ENCODE measurements at regions not wholly inside any gene's neighbourhood (a gene's known extent, or its start where the extent isn't known, plus 50 kb on each side); places are given as distances from the start of the nearest gene placed in this dataset.

DNA sequence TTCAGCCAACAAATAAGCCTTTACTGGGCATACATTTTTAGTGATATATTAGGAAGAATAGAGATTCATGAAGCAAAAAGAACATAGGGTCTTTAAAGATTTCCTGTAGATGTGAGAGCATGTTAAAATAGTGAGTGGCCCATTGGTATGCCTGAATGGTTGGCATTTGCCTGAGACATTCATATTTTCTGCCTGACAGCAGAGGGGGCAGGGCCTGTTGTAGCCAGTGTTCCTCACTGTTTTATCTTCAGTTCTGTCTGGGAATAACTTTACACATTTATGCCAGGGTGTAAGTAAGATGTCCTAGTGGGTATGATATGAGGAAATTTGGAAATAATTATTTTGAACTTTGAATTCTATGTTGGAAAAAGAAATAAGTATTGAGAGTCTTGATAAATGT is 704.7 kb upstream of the ARPP21 start:
- no peak for DNase-seq (ENCODE audit: low read depth, low spot score)
- no TSS peak for BruUV-seq (replicated peaks)
- Histone ChIP-seq H3K9me3 (ENCODE audit: control insufficient read depth, insufficient read depth, low read depth, low read length) (no peaks in the 10 kb centered on the region), H3K4me1 (ENCODE audit: control insufficient read depth, insufficient read depth, low read length) (no peaks in the 10 kb centered on the region), H3K4me3 (ENCODE audit: low read depth in 2 of 2, low read length in 2 of 2) (no peak overlapping the region), H3K27me3 (ENCODE audit: control insufficient read depth, insufficient read depth, low read length) (no peaks in the 10 kb centered on the region), H3K36me3 (ENCODE audit: control insufficient read depth, insufficient read depth, low read length) (no peaks in the 10 kb centered on the region), H3K27ac (ENCODE audit: low read length) (no peak overlapping the region)
- ChIA-PET POLR2A (no interaction called here), CTCF (no interaction called here)
- no peak for ATAC-seq
- in situ Hi-C loops (cut with HindIII; ENCODE audit: low pct_unique_long_range_greater_than_20kb, low sequenced_read_pairs) (no loop called here), intact Hi-C loops (cut with micrococcal nuclease; ENCODE audit: unreplicated experiment) (no loop called here)
- TF ChIP-seq, protein P1, sequence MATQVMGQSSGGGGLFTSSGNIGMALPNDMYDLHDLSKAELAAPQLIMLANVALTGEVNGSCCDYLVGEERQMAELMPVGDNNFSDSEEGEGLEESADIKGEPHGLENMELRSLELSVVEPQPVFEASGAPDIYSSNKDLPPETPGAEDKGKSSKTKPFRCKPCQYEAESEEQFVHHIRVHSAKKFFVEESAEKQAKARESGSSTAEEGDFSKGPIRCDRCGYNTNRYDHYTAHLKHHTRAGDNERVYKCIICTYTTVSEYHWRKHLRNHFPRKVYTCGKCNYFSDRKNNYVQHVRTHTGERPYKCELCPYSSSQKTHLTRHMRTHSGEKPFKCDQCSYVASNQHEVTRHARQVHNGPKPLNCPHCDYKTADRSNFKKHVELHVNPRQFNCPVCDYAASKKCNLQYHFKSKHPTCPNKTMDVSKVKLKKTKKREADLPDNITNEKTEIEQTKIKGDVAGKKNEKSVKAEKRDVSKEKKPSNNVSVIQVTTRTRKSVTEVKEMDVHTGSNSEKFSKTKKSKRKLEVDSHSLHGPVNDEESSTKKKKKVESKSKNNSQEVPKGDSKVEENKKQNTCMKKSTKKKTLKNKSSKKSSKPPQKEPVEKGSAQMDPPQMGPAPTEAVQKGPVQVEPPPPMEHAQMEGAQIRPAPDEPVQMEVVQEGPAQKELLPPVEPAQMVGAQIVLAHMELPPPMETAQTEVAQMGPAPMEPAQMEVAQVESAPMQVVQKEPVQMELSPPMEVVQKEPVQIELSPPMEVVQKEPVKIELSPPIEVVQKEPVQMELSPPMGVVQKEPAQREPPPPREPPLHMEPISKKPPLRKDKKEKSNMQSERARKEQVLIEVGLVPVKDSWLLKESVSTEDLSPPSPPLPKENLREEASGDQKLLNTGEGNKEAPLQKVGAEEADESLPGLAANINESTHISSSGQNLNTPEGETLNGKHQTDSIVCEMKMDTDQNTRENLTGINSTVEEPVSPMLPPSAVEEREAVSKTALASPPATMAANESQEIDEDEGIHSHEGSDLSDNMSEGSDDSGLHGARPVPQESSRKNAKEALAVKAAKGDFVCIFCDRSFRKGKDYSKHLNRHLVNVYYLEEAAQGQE (IDR thresholded peaks at IDR 0.05; ENCODE audit: insufficient read depth in 1 of 2, low read depth in 2 of 2, low read length in 1 of 2) = no peak
- TF ChIP-seq TCF7L2 (IDR thresholded peaks at IDR 0.05; ENCODE audit: low read depth, low read length) = no peak
- no peak for TF ChIP-seq SIN3A (IDR thresholded peaks at IDR 0.05; ENCODE audit: borderline replicate concordance, insufficient read depth, low read depth, low read length)
- TF ChIP-seq POLR2AphosphoS5 (IDR thresholded peaks at IDR 0.05; ENCODE audit: low read depth, low read length) = no peak
- TF ChIP-seq, protein P2, sequence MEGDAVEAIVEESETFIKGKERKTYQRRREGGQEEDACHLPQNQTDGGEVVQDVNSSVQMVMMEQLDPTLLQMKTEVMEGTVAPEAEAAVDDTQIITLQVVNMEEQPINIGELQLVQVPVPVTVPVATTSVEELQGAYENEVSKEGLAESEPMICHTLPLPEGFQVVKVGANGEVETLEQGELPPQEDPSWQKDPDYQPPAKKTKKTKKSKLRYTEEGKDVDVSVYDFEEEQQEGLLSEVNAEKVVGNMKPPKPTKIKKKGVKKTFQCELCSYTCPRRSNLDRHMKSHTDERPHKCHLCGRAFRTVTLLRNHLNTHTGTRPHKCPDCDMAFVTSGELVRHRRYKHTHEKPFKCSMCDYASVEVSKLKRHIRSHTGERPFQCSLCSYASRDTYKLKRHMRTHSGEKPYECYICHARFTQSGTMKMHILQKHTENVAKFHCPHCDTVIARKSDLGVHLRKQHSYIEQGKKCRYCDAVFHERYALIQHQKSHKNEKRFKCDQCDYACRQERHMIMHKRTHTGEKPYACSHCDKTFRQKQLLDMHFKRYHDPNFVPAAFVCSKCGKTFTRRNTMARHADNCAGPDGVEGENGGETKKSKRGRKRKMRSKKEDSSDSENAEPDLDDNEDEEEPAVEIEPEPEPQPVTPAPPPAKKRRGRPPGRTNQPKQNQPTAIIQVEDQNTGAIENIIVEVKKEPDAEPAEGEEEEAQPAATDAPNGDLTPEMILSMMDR (IDR thresholded peaks at IDR 0.05) = no peak

DNA sequence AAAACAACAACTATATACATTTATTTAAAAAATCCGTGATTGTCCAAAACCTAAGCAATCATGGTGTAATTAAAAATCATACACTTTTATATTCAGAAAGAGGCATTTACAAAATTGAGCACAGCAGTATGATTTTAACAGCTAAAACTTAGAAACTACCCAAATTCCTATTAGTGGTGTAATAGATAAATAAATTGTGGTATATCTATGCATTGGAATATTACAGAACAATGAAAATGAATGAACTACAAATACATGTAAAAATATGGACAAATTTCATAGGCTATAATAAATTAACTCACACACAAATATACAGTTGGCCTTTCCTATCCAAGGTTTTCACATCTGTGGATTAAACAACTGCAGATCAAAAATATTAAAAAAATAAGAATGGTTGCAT is 700.5 kb upstream of the ARPP21 start:
- DNase-seq (ENCODE audit: low read depth, low spot score) (no peak), ATAC-seq (no peak)
- no peaks in the 10 kb centered on the region for H3K36me3 ChIP-seq (ENCODE audit: control insufficient read depth, insufficient read depth, low read length)
- no TSS peak for BruUV-seq (replicated peaks)
- H3K9me3 ChIP-seq (ENCODE audit: control insufficient read depth, insufficient read depth, low read depth, low read length) = no peaks in the 10 kb centered on the region
- H3K4me1 ChIP-seq (ENCODE audit: control insufficient read depth, insufficient read depth, low read length) = no peaks in the 10 kb centered on the region
- H3K27me3 ChIP-seq (ENCODE audit: control insufficient read depth, insufficient read depth, low read length) = no peaks in the 10 kb centered on the region
- no peak overlapping the region for H3K27ac ChIP-seq (ENCODE audit: low read length)
- CTCF ChIA-PET = no interaction called here
- POLR2A ChIA-PET = no interaction called here
- TF ChIP-seq, protein P2 (IDR thresholded peaks at IDR 0.05) = no peak
- no peak for TF ChIP-seq SIN3A (IDR thresholded peaks at IDR 0.05; ENCODE audit: borderline replicate concordance, insufficient read depth, low read depth, low read length)
- no peak for TF ChIP-seq TCF7L2 (IDR thresholded peaks at IDR 0.05; ENCODE audit: low read depth, low read length)
- TF ChIP-seq, protein P1 (IDR thresholded peaks at IDR 0.05; ENCODE audit: insufficient read depth in 1 of 2, low read depth in 2 of 2, low read length in 1 of 2) = no peak
- TF ChIP-seq POLR2AphosphoS5 (IDR thresholded peaks at IDR 0.05; ENCODE audit: low read depth, low read length) = no peak
- intact Hi-C loops (cut with micrococcal nuclease; ENCODE audit: unreplicated experiment) (no loop called here), in situ Hi-C loops (cut with HindIII; ENCODE audit: low pct_unique_long_range_greater_than_20kb, low sequenced_read_pairs) (no loop called here)
- no peak overlapping the region for H3K4me3 ChIP-seq (ENCODE audit: low read depth in 2 of 2, low read length in 2 of 2)
